ENCODE measurements at regions not wholly inside any gene's neighbourhood (a gene's known extent, or its start where the extent isn't known, plus 50 kb on each side); places are given as distances from the start of the nearest gene placed in this dataset.
A peak's percentile ranks its signal among the peaks of the same experiment; 100 is the strongest.

- 90% methylated on average over 2 of the region's 2 CpGs; no CpG with 5 or more reads in 1 of the 2 experiments for WGBS, 2 experiments (ENCODE audit: insufficient coverage in 1 of 2, insufficient read length in 1 of 2)
- DNase-seq: no peak
- Histone ChIP-seq H3K4me1 (ENCODE audit: control insufficient read depth, insufficient read depth, low read length) (no peaks in the 10 kb centered on the region), H3K9ac (ENCODE audit: extremely low read depth, low read length, poor library complexity, severe bottlenecking) (no peak overlapping the region), H3K4me3 (ENCODE audit: low read length) (no peak overlapping the region), H3K36me3 (ENCODE audit: control insufficient read depth, insufficient read depth, low read length) (no peaks in the 10 kb centered on the region), H3K27ac (ENCODE audit: low read depth, low read length) (no peak overlapping the region), H3K27me3 (ENCODE audit: control insufficient read depth, insufficient read depth, low read length, poor library complexity, severe bottlenecking) (no peaks in the 10 kb centered on the region), H3K9me3 (ENCODE audit: control insufficient read depth, low read length) (no peaks in the 10 kb centered on the region)
- Mint-ChIP-seq H3K36me3 (ENCODE audit: low read depth) (no peaks in the 10 kb centered on the region), H3K9me3 (peaks cover 44% of the 10 kb centered on the region), H3K27me3 (ENCODE audit: insufficient read depth) (peaks cover 11% of the 10 kb centered on the region), H3K27ac (no peak overlapping the region), H3K4me3 (no peak overlapping the region), H3K4me1 (peaks cover 1% of the 10 kb centered on the region)
- TF ChIP-seq CTCF (conservative IDR thresholded peaks at IDR 0.05): no peak
Measured at GRCh38 chrX:39388730-39389129, 587.5 kb downstream of the MID1IP1 start.

- Mint-ChIP-seq H3K27me3 (ENCODE audit: insufficient read depth) (no peaks in the 10 kb centered on the region), H3K36me3 (ENCODE audit: low read depth) (no peaks in the 10 kb centered on the region), H3K9me3 (peaks cover 42% of the 10 kb centered on the region), H3K4me1 (peaks cover 7% of the 10 kb centered on the region), H3K4me3 (no peak overlapping the region), H3K27ac (no peak overlapping the region)
- TF ChIP-seq CTCF (conservative IDR thresholded peaks at IDR 0.05): no peak
- Histone ChIP-seq H3K4me1 (ENCODE audit: control insufficient read depth, insufficient read depth, low read length) (peaks cover 4% of the 10 kb centered on the region), H3K9ac (ENCODE audit: extremely low read depth, low read length, poor library complexity, severe bottlenecking) (no peak overlapping the region), H3K27ac (ENCODE audit: low read depth, low read length) (no peak overlapping the region), H3K27me3 (ENCODE audit: control insufficient read depth, insufficient read depth, low read length, poor library complexity, severe bottlenecking) (no peaks in the 10 kb centered on the region), H3K36me3 (ENCODE audit: control insufficient read depth, insufficient read depth, low read length) (no peaks in the 10 kb centered on the region), H3K4me3 (ENCODE audit: low read length) (no peak overlapping the region), H3K9me3 (ENCODE audit: control insufficient read depth, low read length) (no peaks in the 10 kb centered on the region)
- 72 to 89% methylated on average over 3 to 10 of the region's 10 CpGs for WGBS, 2 experiments (ENCODE audit: insufficient coverage in 1 of 2, insufficient read length in 1 of 2)
- DNase-seq: peak; percentile 66
Measured at GRCh38 chrX:39396358-39396995, 595.2 kb downstream of the MID1IP1 start.

- Histone ChIP-seq H3K9me3 (ENCODE audit: control insufficient read depth, low read length) (no peaks in the 10 kb centered on the region), H3K36me3 (ENCODE audit: control insufficient read depth, insufficient read depth, low read length) (no peaks in the 10 kb centered on the region), H3K4me1 (ENCODE audit: control insufficient read depth, insufficient read depth, low read length) (peaks cover 4% of the 10 kb centered on the region), H3K9ac (ENCODE audit: extremely low read depth, low read length, poor library complexity, severe bottlenecking) (no peak overlapping the region), H3K4me3 (ENCODE audit: low read length) (no peak overlapping the region), H3K27ac (ENCODE audit: low read depth, low read length) (no peak overlapping the region), H3K27me3 (ENCODE audit: control insufficient read depth, insufficient read depth, low read length, poor library complexity, severe bottlenecking) (no peaks in the 10 kb centered on the region)
- no peaks in the 10 kb centered on the region for H3K27me3 Mint-ChIP-seq (ENCODE audit: insufficient read depth)
- no peaks in the 10 kb centered on the region for H3K36me3 Mint-ChIP-seq (ENCODE audit: low read depth)
- H3K4me1 Mint-ChIP-seq: peaks cover 7% of the 10 kb centered on the region
- WGBS, 2 experiments (ENCODE audit: insufficient coverage in 1 of 2, insufficient read length in 1 of 2): 75 to 89% methylated on average over 6 to 14 of the region's 14 CpGs
- peaks cover 49% of the 10 kb centered on the region for H3K9me3 Mint-ChIP-seq
- DNase-seq: no peak
- H3K4me3 Mint-ChIP-seq: no peak overlapping the region
- no peak for TF ChIP-seq CTCF (conservative IDR thresholded peaks at IDR 0.05)
- no peak overlapping the region for H3K27ac Mint-ChIP-seq
Measured at GRCh38 chrX:39397561-39398199, 596.4 kb downstream of the MID1IP1 start.

All from endodermal cell (in vitro differentiated cells).